SU-DHL-6 (cell line): ENCODE measurements at regions not wholly inside any gene's neighbourhood (a gene's known extent, or its start where the extent isn't known, plus 50 kb on each side); places are given as distances from the start of the nearest gene placed in this dataset.
"Not testable (repeated sequence)": the region's sequence is repeated elsewhere in the genome, so short reads cannot be mapped to it uniquely, and the experiment has no call there.

Experiments
- CTCF ChIP-seq: fragments of 200-600 bp; sonication (generic); IDR thresholded peaks from one replicate; pipeline ENCODE4 v1.5.1; 2017; ENCODE audit warnings: antibody characterized with exemption, mild to moderate bottlenecking, low read length, moderate library complexity; ENCODE audit not compliant: insufficient read depth, poor library complexity, severe bottlenecking
- EZH2phosphoT487 ChIP-seq: fragments of 200-600 bp; sonication (generic), shearing (Covaris generic); conservative IDR thresholded peaks from 2 replicates; pipeline ENCODE4 v1.6.1; 2018; ENCODE audit warnings: mild to moderate bottlenecking, antibody characterized with exemption, low read length, moderate library complexity, mixed read lengths

- not testable (repeated sequence) for TF ChIP-seq EZH2phosphoT487, CTCF
These were observed 139.6 kb downstream of the KLRB1 start for GRCh38 chr12:9468144-9468543.
